GM12891 (cell line): ENCODE measurements at regions not wholly inside any gene's neighbourhood (a gene's known extent, or its start where the extent isn't known, plus 50 kb on each side); places are given as distances from the start of the nearest gene placed in this dataset.
"Not testable (repeated sequence)": the region's sequence is repeated elsewhere in the genome, so short reads cannot be mapped to it uniquely, and the experiment has no call there.

Experiments
- DNase-seq: peaks from one replicate; pipeline ENCODE4 v3.0.0; 2011; ENCODE audit warnings: low spot score; ENCODE audit not compliant: insufficient read length
- FAIRE-seq: peaks from 2 replicates; lab custom pipeline; 2011; peaks lifted over from hg19 to GRCh38; lab: Jason Lieb, UNC
- PAX5 ChIP-seq: IDR thresholded peaks from 2 replicates; pipeline ENCODE4 v1.6.1; 2011; ENCODE audit warnings: low read length, moderate library complexity, mild to moderate bottlenecking; ENCODE audit not compliant: insufficient read depth, severe bottlenecking
- POLR2A ChIP-seq: IDR thresholded peaks from 2 replicates; pipeline ENCODE4 v1.6.1; 2011; ENCODE audit warnings: low read depth, low read length, control low read depth
- POLR2AphosphoS5 ChIP-seq: IDR thresholded peaks from 2 replicates; pipeline ENCODE4 v1.6.1; 2011; ENCODE audit warnings: low read depth, low read length, control low read depth
- POU2F2 ChIP-seq: IDR thresholded peaks from 2 replicates; pipeline ENCODE4 v1.6.1; 2011; ENCODE audit warnings: low read depth, mild to moderate bottlenecking, control low read depth, low read length, moderate library complexity
- SPI1 ChIP-seq: IDR thresholded peaks from 2 replicates; pipeline ENCODE4 v1.6.1; 2011; ENCODE audit warnings: low read depth, low read length, control low read depth
- TAF1 ChIP-seq: IDR thresholded peaks from 2 replicates; pipeline ENCODE4 v1.6.1; 2011; ENCODE audit warnings: low read depth, low read length, control low read depth

- DNase-seq (peak; percentile 41), FAIRE-seq (peak; percentile 99)
- TF ChIP-seq POLR2AphosphoS5 (no peak), POU2F2 (peak; percentile 100), PAX5 (no peak), SPI1 (no peak), POLR2A (peak; percentile 65; the same call in 1 of the 2 replicates), TAF1 (no peak)
Measured at GRCh38 chr6:118709859-118710350, 58.5 kb upstream of the CEP85L start.

GRCh38 chr6:118708744-118709143 is 57.4 kb upstream of the CEP85L start:
- no peak for FAIRE-seq
- DNase-seq = no peak
- no peak for TF ChIP-seq POU2F2
- TF ChIP-seq TAF1 = no peak
- TF ChIP-seq POLR2A = no peak
- no peak for TF ChIP-seq SPI1
- no peak for TF ChIP-seq PAX5
- TF ChIP-seq POLR2AphosphoS5 = no peak

- DNase-seq (no peak), FAIRE-seq (peak; percentile 72)
Measured at GRCh38 chr6:118708055-118708454, 56.7 kb upstream of the CEP85L start.

GRCh38 chr6:118706702-118707101 is 55.3 kb upstream of the CEP85L start:
- TF ChIP-seq POLR2AphosphoS5 (no peak), PAX5 (no peak), TAF1 (no peak), SPI1 (no peak), POLR2A (no peak)
- DNase-seq = no peak
- no peak for FAIRE-seq

More at GRCh38 chr6:118708055-118708454, 56.7 kb upstream of the CEP85L start:
- no peak for TF ChIP-seq TAF1
- no peak for TF ChIP-seq POLR2AphosphoS5
- TF ChIP-seq POLR2A = no peak
- no peak for TF ChIP-seq POU2F2

- DNase-seq (no peak), FAIRE-seq (peak; percentile 78)
- TF ChIP-seq TAF1 (no peak), POU2F2 (0 out of 2 replicates have a peak, but pooled peaks have one; percentile 28)
Measured at GRCh38 chr6:118705544-118706491, 54.4 kb upstream of the CEP85L start.

GRCh38 chr6:118704915-118705314 is 53.5 kb upstream of the CEP85L start:
- DNase-seq = no peak
- TF ChIP-seq PAX5 (no peak), SPI1 (0 out of 2 replicates have a peak, but pooled peaks have one; percentile 4)
- FAIRE-seq = no peak

- DNase-seq, FAIRE-seq: not testable (repeated sequence)
Measured at GRCh38 chr6:118701260-118701659, 49.9 kb upstream of the CEP85L start.
